ENCODE measurements at regions not wholly inside any gene's neighbourhood (a gene's known extent, or its start where the extent isn't known, plus 50 kb on each side); places are given as distances from the start of the nearest gene placed in this dataset.

- Mint-ChIP-seq H3K4me3 (no peak overlapping the region), H3K27ac (no peak overlapping the region)
Observed at GRCh38 chr2:12089001-12089400, 342.6 kb downstream of the LPIN1 start.

GRCh38 chr2:12089496-12089895 is 343.1 kb downstream of the LPIN1 start:
- Mint-ChIP-seq H3K36me3 (no peaks in the 10 kb centered on the region), H3K4me1 (ENCODE audit: low read depth) (no peaks in the 10 kb centered on the region), H3K27ac (no peak overlapping the region), H3K4me3 (no peak overlapping the region), H3K9me3 (ENCODE audit: low read depth) (no peaks in the 10 kb centered on the region), H3K27me3 (no peaks in the 10 kb centered on the region)

More at GRCh38 chr2:12089001-12089400, 342.6 kb downstream of the LPIN1 start:
- Mint-ChIP-seq H3K36me3 (no peaks in the 10 kb centered on the region), H3K4me1 (ENCODE audit: low read depth) (peaks cover 3% of the 10 kb centered on the region), H3K27me3 (no peaks in the 10 kb centered on the region), H3K9me3 (ENCODE audit: low read depth) (no peaks in the 10 kb centered on the region)

- Mint-ChIP-seq H3K36me3 (no peaks in the 10 kb centered on the region), H3K4me1 (ENCODE audit: low read depth) (no peaks in the 10 kb centered on the region), H3K27ac (no peak overlapping the region), H3K9me3 (ENCODE audit: low read depth) (no peaks in the 10 kb centered on the region), H3K4me3 (no peak overlapping the region), H3K27me3 (no peaks in the 10 kb centered on the region)
Observed at GRCh38 chr2:12090072-12090471, 343.6 kb downstream of the LPIN1 start.

GRCh38 chr2:12090590-12090989 is 344.2 kb downstream of the LPIN1 start:
- no peaks in the 10 kb centered on the region for H3K36me3 Mint-ChIP-seq
- no peaks in the 10 kb centered on the region for H3K27me3 Mint-ChIP-seq
- H3K4me3 Mint-ChIP-seq: no peak overlapping the region
- H3K27ac Mint-ChIP-seq: no peak overlapping the region
- no peaks in the 10 kb centered on the region for H3K4me1 Mint-ChIP-seq (ENCODE audit: low read depth)
- H3K9me3 Mint-ChIP-seq (ENCODE audit: low read depth): no peaks in the 10 kb centered on the region

GRCh38 chr2:12091201-12091806 is 344.9 kb downstream of the LPIN1 start:
- Mint-ChIP-seq H3K27ac (no peak overlapping the region), H3K27me3 (no peaks in the 10 kb centered on the region), H3K9me3 (ENCODE audit: low read depth) (no peaks in the 10 kb centered on the region), H3K4me3 (no peak overlapping the region), H3K36me3 (no peaks in the 10 kb centered on the region), H3K4me1 (ENCODE audit: low read depth) (no peaks in the 10 kb centered on the region)

- no peak overlapping the region for H3K4me3 Mint-ChIP-seq
- H3K4me1 Mint-ChIP-seq (ENCODE audit: low read depth): no peaks in the 10 kb centered on the region
- no peaks in the 10 kb centered on the region for H3K27me3 Mint-ChIP-seq
- H3K27ac Mint-ChIP-seq: no peak overlapping the region
- H3K9me3 Mint-ChIP-seq (ENCODE audit: low read depth): no peaks in the 10 kb centered on the region
- no peaks in the 10 kb centered on the region for H3K36me3 Mint-ChIP-seq
Observed at GRCh38 chr2:12094134-12094533, 347.7 kb downstream of the LPIN1 start.

- H3K27ac Mint-ChIP-seq: no peak overlapping the region
Observed at GRCh38 chr2:12096051-12096787, 349.8 kb downstream of the LPIN1 start.

GRCh38 chr2:12096788-12097449 is 350.5 kb downstream of the LPIN1 start:
- Mint-ChIP-seq H3K27me3 (no peaks in the 10 kb centered on the region), H3K27ac (no peak overlapping the region), H3K36me3 (no peaks in the 10 kb centered on the region), H3K4me3 (no peak overlapping the region), H3K9me3 (ENCODE audit: low read depth) (no peaks in the 10 kb centered on the region), H3K4me1 (ENCODE audit: low read depth) (no peaks in the 10 kb centered on the region)

More at GRCh38 chr2:12096051-12096787, 349.8 kb downstream of the LPIN1 start:
- Mint-ChIP-seq H3K4me1 (ENCODE audit: low read depth) (no peaks in the 10 kb centered on the region), H3K9me3 (ENCODE audit: low read depth) (no peaks in the 10 kb centered on the region), H3K27me3 (no peaks in the 10 kb centered on the region), H3K36me3 (no peaks in the 10 kb centered on the region), H3K4me3 (no peak overlapping the region)

GRCh38 chr2:12097859-12098258 is 351.4 kb downstream of the LPIN1 start:
- Mint-ChIP-seq H3K36me3 (no peaks in the 10 kb centered on the region), H3K4me1 (ENCODE audit: low read depth) (no peaks in the 10 kb centered on the region), H3K4me3 (no peak overlapping the region), H3K27ac (no peak overlapping the region), H3K9me3 (ENCODE audit: low read depth) (no peaks in the 10 kb centered on the region), H3K27me3 (no peaks in the 10 kb centered on the region)

GRCh38 chr2:12099374-12099773 is 352.9 kb downstream of the LPIN1 start:
- H3K27me3 Mint-ChIP-seq: no peaks in the 10 kb centered on the region

GRCh38 chr2:12102679-12103078 is 356.2 kb downstream of the LPIN1 start:
- no peak overlapping the region for H3K4me3 Mint-ChIP-seq
- H3K4me1 Mint-ChIP-seq (ENCODE audit: low read depth): peaks cover 14% of the 10 kb centered on the region
- H3K27me3 Mint-ChIP-seq: no peaks in the 10 kb centered on the region
- no peaks in the 10 kb centered on the region for H3K9me3 Mint-ChIP-seq (ENCODE audit: low read depth)
- H3K27ac Mint-ChIP-seq: no peak overlapping the region
- H3K36me3 Mint-ChIP-seq: peaks cover 3% of the 10 kb centered on the region

More at GRCh38 chr2:12099374-12099773, 352.9 kb downstream of the LPIN1 start:
- no peaks in the 10 kb centered on the region for H3K9me3 Mint-ChIP-seq (ENCODE audit: low read depth)
- no peaks in the 10 kb centered on the region for H3K4me1 Mint-ChIP-seq (ENCODE audit: low read depth)
- no peak overlapping the region for H3K4me3 Mint-ChIP-seq
- H3K27ac Mint-ChIP-seq: no peak overlapping the region
- no peaks in the 10 kb centered on the region for H3K36me3 Mint-ChIP-seq

- Mint-ChIP-seq H3K27ac (no peak overlapping the region), H3K36me3 (peaks cover 3% of the 10 kb centered on the region), H3K4me1 (ENCODE audit: low read depth) (peaks cover 28% of the 10 kb centered on the region), H3K4me3 (no peak overlapping the region), H3K27me3 (no peaks in the 10 kb centered on the region), H3K9me3 (ENCODE audit: low read depth) (no peaks in the 10 kb centered on the region)
Observed at GRCh38 chr2:12105180-12105579, 358.7 kb downstream of the LPIN1 start.

GRCh38 chr2:12106440-12107080 is 360.1 kb downstream of the LPIN1 start:
- Mint-ChIP-seq H3K36me3 (peaks cover 3% of the 10 kb centered on the region), H3K9me3 (ENCODE audit: low read depth) (no peaks in the 10 kb centered on the region), H3K27ac (no peak overlapping the region), H3K27me3 (no peaks in the 10 kb centered on the region), H3K4me3 (no peak overlapping the region), H3K4me1 (ENCODE audit: low read depth) (peaks cover 39% of the 10 kb centered on the region)

- Mint-ChIP-seq H3K36me3 (peaks cover 3% of the 10 kb centered on the region), H3K4me3 (no peak overlapping the region), H3K27ac (no peak overlapping the region), H3K27me3 (no peaks in the 10 kb centered on the region), H3K9me3 (ENCODE audit: low read depth) (no peaks in the 10 kb centered on the region), H3K4me1 (ENCODE audit: low read depth) (peaks cover 39% of the 10 kb centered on the region)
Observed at GRCh38 chr2:12107321-12107720, 360.9 kb downstream of the LPIN1 start.

- Mint-ChIP-seq H3K27ac (no peak overlapping the region), H3K9me3 (ENCODE audit: low read depth) (no peaks in the 10 kb centered on the region), H3K27me3 (no peaks in the 10 kb centered on the region), H3K4me3 (no peak overlapping the region), H3K4me1 (ENCODE audit: low read depth) (peaks cover 39% of the 10 kb centered on the region), H3K36me3 (peaks cover 3% of the 10 kb centered on the region)
Observed at GRCh38 chr2:12107939-12108338, 361.5 kb downstream of the LPIN1 start.

All from activated naive CD8-positive, alpha-beta T cell (primary cell).